HG02981 (cell line): ENCODE measurements at regions not wholly inside any gene's neighbourhood (a gene's known extent, or its start where the extent isn't known, plus 50 kb on each side); places are given as distances from the start of the nearest gene placed in this dataset.

Experiments
- ATAC-seq: cut with Tn5 transposase; IDR thresholded peaks from one replicate; pipeline ENCODE4 v1.9.1; 2021; ENCODE audit warnings: mild to moderate bottlenecking, moderate library complexity; ENCODE audit not compliant: unreplicated experiment

- no peak for ATAC-seq
Measured at GRCh38 chr6:87909849-87910248, 137.8 kb upstream of the SPACA1 start.

GRCh38 chr6:87908978-87909811 lies 138.4 kb upstream of the SPACA1 start:
- ATAC-seq: no peak

GRCh38 chr6:87907521-87907920 lies 140.1 kb upstream of the SPACA1 start:
- ATAC-seq: peak; percentile 42

GRCh38 chr6:87905101-87905641 lies 142.5 kb upstream of the SPACA1 start:
- ATAC-seq: peak; percentile 84

- ATAC-seq: no peak
Measured at GRCh38 chr6:87904011-87904410, 143.6 kb upstream of the SPACA1 start.

GRCh38 chr6:87903323-87903722 lies 144.3 kb upstream of the SPACA1 start:
- ATAC-seq: no peak

- ATAC-seq: no peak
Measured at GRCh38 chr6:87902383-87902782, 145.3 kb upstream of the SPACA1 start.

- ATAC-seq: no peak
Measured at GRCh38 chr6:87901613-87902012, 146.0 kb upstream of the SPACA1 start.

GRCh38 chr6:87900160-87900698 lies 147.4 kb upstream of the SPACA1 start:
- ATAC-seq: no peak

- no peak for ATAC-seq
Measured at GRCh38 chr6:87899499-87900147, 148.0 kb upstream of the SPACA1 start.

GRCh38 chr6:87897663-87898062 lies 150.0 kb upstream of the SPACA1 start:
- no peak for ATAC-seq

- ATAC-seq: no peak
Measured at GRCh38 chr6:87897013-87897412, 150.6 kb upstream of the SPACA1 start.

- no peak for ATAC-seq
Measured at GRCh38 chr6:87887266-87887665, 160.4 kb upstream of the SPACA1 start.

GRCh38 chr6:87884203-87884602 lies 163.4 kb upstream of the SPACA1 start:
- no peak for ATAC-seq

GRCh38 chr6:87881342-87881895 lies 166.2 kb upstream of the SPACA1 start:
- ATAC-seq: no peak

GRCh38 chr6:87879132-87879861 lies 168.3 kb upstream of the SPACA1 start:
- ATAC-seq: no peak

- ATAC-seq: no peak
Measured at GRCh38 chr6:87875781-87876180, 171.9 kb upstream of the SPACA1 start.

GRCh38 chr6:87873556-87873955 lies 171.5 kb upstream of the AKIRIN2 start:
- no peak for ATAC-seq

- no peak for ATAC-seq
Measured at GRCh38 chr6:87870556-87870955, 168.5 kb upstream of the AKIRIN2 start.

GRCh38 chr6:87869064-87869905 lies 167.3 kb upstream of the AKIRIN2 start:
- ATAC-seq: no peak
